ENCODE measurements at regions not wholly inside any gene's neighbourhood (a gene's known extent, or its start where the extent isn't known, plus 50 kb on each side); places are given as distances from the start of the nearest gene placed in this dataset.

DNA sequence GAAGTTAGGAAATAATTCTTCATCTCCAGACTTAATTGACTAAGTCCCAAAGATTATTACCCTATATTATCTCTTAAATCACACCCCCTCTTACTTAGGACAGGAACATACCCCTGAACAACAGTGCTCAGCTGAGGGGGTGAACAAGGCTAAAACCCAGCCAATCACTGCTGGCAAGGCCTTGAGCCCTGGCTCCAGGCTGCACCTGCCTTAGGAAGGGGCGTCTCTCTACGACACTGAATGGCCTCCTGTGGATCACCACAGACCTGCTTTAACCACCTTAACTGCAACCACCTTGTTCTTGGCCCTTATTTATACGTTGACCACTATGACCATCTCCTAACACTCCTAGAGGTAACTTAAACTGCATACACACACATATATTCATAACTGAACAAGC, 267.4 kb upstream of the THBS1 start:
- no peak overlapping the region for H4K91ac ChIP-seq (ENCODE audit: low read depth, low read length)
- no peak overlapping the region for H3K27ac ChIP-seq (ENCODE audit: low read depth, low read length)
- H2BK5ac ChIP-seq (ENCODE audit: low read depth, low read length, poor library complexity) = no peak overlapping the region
- H3K79me2 ChIP-seq (ENCODE audit: control insufficient read depth, insufficient read depth, low read length, poor library complexity) = no peaks in the 10 kb centered on the region
- no peaks in the 10 kb centered on the region for H3K4me1 ChIP-seq (ENCODE audit: control insufficient read depth in 1 of 2, insufficient read depth in 2 of 2, low read length in 2 of 2)
- no peak for DNase-seq
- H2AFZ ChIP-seq (ENCODE audit: insufficient read depth, low read length, poor library complexity) = no peak overlapping the region
- no peak overlapping the region for H3K9ac ChIP-seq (ENCODE audit: low read length)
- H3K9me3 ChIP-seq (ENCODE audit: insufficient read depth, low read depth, low read length) = no peaks in the 10 kb centered on the region
- H4K12ac ChIP-seq (ENCODE audit: low read depth, low read length) = no peak overlapping the region
- no peaks in the 10 kb centered on the region for H3K27me3 ChIP-seq (ENCODE audit: insufficient read depth, low read length)
- H3K23ac ChIP-seq (ENCODE audit: low read length) = no peak overlapping the region
- H3K4me3 ChIP-seq (ENCODE audit: low read depth, low read length) = no peak overlapping the region
- no peaks in the 10 kb centered on the region for H3K36me3 ChIP-seq (ENCODE audit: control insufficient read depth in 1 of 2, insufficient read depth in 2 of 2, low read length in 2 of 2)
- H2BK12ac ChIP-seq (ENCODE audit: low read length) = no peak overlapping the region
- no peak overlapping the region for H2AK5ac ChIP-seq (ENCODE audit: low read length)
- H4K8ac ChIP-seq (ENCODE audit: low read depth, low read length) = no peak overlapping the region
- H3K4ac ChIP-seq (ENCODE audit: low read depth, low read length) = no peak overlapping the region
- no peak overlapping the region for H2BK120ac ChIP-seq (ENCODE audit: insufficient read depth, low read length, poor library complexity)
- no peak overlapping the region for H3K18ac ChIP-seq (ENCODE audit: low read length)
- H3K4me2 ChIP-seq (ENCODE audit: low read length) = no peak overlapping the region
- H3K79me1 ChIP-seq (ENCODE audit: low read length) = no peaks in the 10 kb centered on the region
- no CpG with 5 or more reads among the region's 3 CpGs for WGBS (ENCODE audit: extremely low coverage, insufficient coverage, insufficient read length)
- H3K14ac ChIP-seq (ENCODE audit: low read length) = no peak overlapping the region

DNA sequence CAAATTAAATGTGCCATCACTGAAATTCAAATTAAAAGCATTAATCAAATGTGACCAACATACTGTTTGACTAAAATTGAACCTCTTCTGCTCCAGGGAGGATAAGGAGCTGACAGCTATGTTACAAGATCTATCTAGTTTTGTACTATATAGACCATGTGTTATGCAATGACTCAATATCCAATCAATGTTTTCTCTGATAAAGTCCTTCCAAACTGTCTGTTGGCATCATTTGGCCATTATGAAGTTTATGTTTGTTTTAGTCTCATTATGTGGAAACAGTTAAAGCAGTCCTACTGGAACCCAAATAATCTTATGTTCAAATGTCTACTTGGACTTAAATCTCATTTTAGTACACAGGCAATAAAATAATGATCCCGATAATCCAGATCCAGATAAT, 267.0 kb upstream of the THBS1 start:
- H3K14ac ChIP-seq (ENCODE audit: low read length) = no peak overlapping the region
- no CpG with 5 or more reads among the region's 1 CpG for WGBS (ENCODE audit: extremely low coverage, insufficient coverage, insufficient read length)

DNA sequence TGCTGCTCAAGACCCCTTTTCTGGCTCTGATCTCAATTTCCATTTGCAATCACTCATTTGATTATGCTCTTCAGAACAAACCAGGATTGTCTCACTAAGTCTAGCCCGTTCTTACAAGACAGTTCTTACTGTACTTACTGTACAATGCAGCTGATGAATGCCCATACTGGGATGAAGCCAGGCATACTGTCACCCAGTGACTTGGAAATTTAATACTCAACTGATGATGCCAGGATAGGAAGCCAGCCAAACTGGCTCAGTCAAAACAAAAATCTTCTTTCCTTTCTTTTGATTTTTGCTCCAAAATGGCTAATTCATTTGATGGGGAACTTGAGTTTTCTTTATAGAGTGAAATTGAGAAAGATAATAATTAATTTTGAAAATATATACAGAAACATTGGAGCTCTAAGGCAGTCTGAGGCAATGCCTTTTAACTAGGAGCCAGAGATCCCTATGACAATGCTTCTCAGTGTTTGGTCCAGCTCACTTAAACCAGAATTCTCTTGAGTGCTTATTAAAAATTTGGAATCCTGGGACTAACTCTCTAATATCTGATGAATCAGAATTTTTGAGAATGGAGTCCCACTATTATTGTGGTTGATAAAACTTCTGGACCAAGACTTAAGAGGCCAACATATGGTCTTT, 265.6 kb upstream of the THBS1 start:
- Histone ChIP-seq H3K79me2 (ENCODE audit: control insufficient read depth, insufficient read depth, low read length, poor library complexity) (no peaks in the 10 kb centered on the region), H2BK12ac (ENCODE audit: low read length) (no peak overlapping the region), H3K9me3 (ENCODE audit: insufficient read depth, low read depth, low read length) (no peaks in the 10 kb centered on the region), H3K9ac (ENCODE audit: low read length) (no peak overlapping the region), H3K18ac (ENCODE audit: low read length) (no peak overlapping the region), H2AFZ (ENCODE audit: insufficient read depth, low read length, poor library complexity) (no peak overlapping the region), H3K27ac (ENCODE audit: low read depth, low read length) (no peak overlapping the region), H3K79me1 (ENCODE audit: low read length) (no peaks in the 10 kb centered on the region), H2AK5ac (ENCODE audit: low read length) (no peak overlapping the region), H3K23ac (ENCODE audit: low read length) (no peak overlapping the region), H4K8ac (ENCODE audit: low read depth, low read length) (no peak overlapping the region), H4K12ac (ENCODE audit: low read depth, low read length) (no peak overlapping the region), H3K14ac (ENCODE audit: low read length) (no peak overlapping the region), H2BK120ac (ENCODE audit: insufficient read depth, low read length, poor library complexity) (no peak overlapping the region), H4K91ac (ENCODE audit: low read depth, low read length) (no peak overlapping the region), H3K4me2 (ENCODE audit: low read length) (no peak overlapping the region), H3K4me1 (ENCODE audit: control insufficient read depth in 1 of 2, insufficient read depth in 2 of 2, low read length in 2 of 2) (no peaks in the 10 kb centered on the region), H3K27me3 (ENCODE audit: insufficient read depth, low read length) (no peaks in the 10 kb centered on the region), H2BK5ac (ENCODE audit: low read depth, low read length, poor library complexity) (no peak overlapping the region), H3K4me3 (ENCODE audit: low read depth, low read length) (no peak overlapping the region), H3K4ac (ENCODE audit: low read depth, low read length) (no peak overlapping the region), H3K36me3 (ENCODE audit: control insufficient read depth in 1 of 2, insufficient read depth in 2 of 2, low read length in 2 of 2) (no peaks in the 10 kb centered on the region)
- DNase-seq = no peak
- no CpG with 5 or more reads among the region's 1 CpG for WGBS (ENCODE audit: extremely low coverage, insufficient coverage, insufficient read length)

More for the DNA sequence above, 267.0 kb upstream of the THBS1 start:
- no peak overlapping the region for H3K4me3 ChIP-seq (ENCODE audit: low read depth, low read length)
- no peaks in the 10 kb centered on the region for H3K79me2 ChIP-seq (ENCODE audit: control insufficient read depth, insufficient read depth, low read length, poor library complexity)
- no peak overlapping the region for H4K91ac ChIP-seq (ENCODE audit: low read depth, low read length)
- no peak overlapping the region for H2BK120ac ChIP-seq (ENCODE audit: insufficient read depth, low read length, poor library complexity)
- DNase-seq = no peak
- no peak overlapping the region for H3K23ac ChIP-seq (ENCODE audit: low read length)
- H3K18ac ChIP-seq (ENCODE audit: low read length) = no peak overlapping the region
- no peak overlapping the region for H4K12ac ChIP-seq (ENCODE audit: low read depth, low read length)
- H3K9me3 ChIP-seq (ENCODE audit: insufficient read depth, low read depth, low read length) = no peaks in the 10 kb centered on the region
- no peak overlapping the region for H3K9ac ChIP-seq (ENCODE audit: low read length)
- H2AK5ac ChIP-seq (ENCODE audit: low read length) = no peak overlapping the region
- no peaks in the 10 kb centered on the region for H3K79me1 ChIP-seq (ENCODE audit: low read length)
- H3K36me3 ChIP-seq (ENCODE audit: control insufficient read depth in 1 of 2, insufficient read depth in 2 of 2, low read length in 2 of 2) = no peaks in the 10 kb centered on the region
- H2BK5ac ChIP-seq (ENCODE audit: low read depth, low read length, poor library complexity) = no peak overlapping the region
- no peak overlapping the region for H2AFZ ChIP-seq (ENCODE audit: insufficient read depth, low read length, poor library complexity)
- H2BK12ac ChIP-seq (ENCODE audit: low read length) = no peak overlapping the region
- H3K27ac ChIP-seq (ENCODE audit: low read depth, low read length) = no peak overlapping the region
- no peak overlapping the region for H4K8ac ChIP-seq (ENCODE audit: low read depth, low read length)
- H3K4ac ChIP-seq (ENCODE audit: low read depth, low read length) = no peak overlapping the region
- H3K4me1 ChIP-seq (ENCODE audit: control insufficient read depth in 1 of 2, insufficient read depth in 2 of 2, low read length in 2 of 2) = no peaks in the 10 kb centered on the region
- H3K4me2 ChIP-seq (ENCODE audit: low read length) = no peak overlapping the region
- H3K27me3 ChIP-seq (ENCODE audit: insufficient read depth, low read length) = no peaks in the 10 kb centered on the region

DNA sequence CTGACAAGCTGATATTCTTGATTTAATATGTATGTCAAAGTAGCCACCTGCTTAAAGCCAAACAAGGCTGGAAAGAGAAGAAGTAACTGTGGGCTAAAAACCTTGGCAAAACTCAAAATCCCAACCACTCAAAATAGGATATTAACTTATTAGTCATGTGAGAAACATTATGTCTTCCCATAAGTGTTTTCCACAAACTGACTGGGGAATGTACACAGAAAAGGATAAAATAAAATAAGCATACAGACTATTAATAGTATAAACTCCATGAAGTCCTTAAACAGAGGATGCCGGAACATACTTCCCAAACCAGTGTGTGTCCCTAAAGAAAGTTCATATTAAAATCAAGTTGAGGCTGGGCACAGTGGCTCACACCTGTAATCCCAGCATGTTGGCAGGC, 263.7 kb upstream of the THBS1 start:
- Histone ChIP-seq H2BK5ac (ENCODE audit: low read depth, low read length, poor library complexity) (no peak overlapping the region), H3K18ac (ENCODE audit: low read length) (no peak overlapping the region), H2BK120ac (ENCODE audit: insufficient read depth, low read length, poor library complexity) (no peak overlapping the region), H4K8ac (ENCODE audit: low read depth, low read length) (no peak overlapping the region), H2BK12ac (ENCODE audit: low read length) (no peak overlapping the region), H3K79me1 (ENCODE audit: low read length) (no peaks in the 10 kb centered on the region), H4K91ac (ENCODE audit: low read depth, low read length) (no peak overlapping the region), H3K4ac (ENCODE audit: low read depth, low read length) (no peak overlapping the region), H3K4me1 (ENCODE audit: control insufficient read depth in 1 of 2, insufficient read depth in 2 of 2, low read length in 2 of 2) (peaks cover 0 to 2% of the 10 kb centered on the region in 2 experiments), H3K79me2 (ENCODE audit: control insufficient read depth, insufficient read depth, low read length, poor library complexity) (no peaks in the 10 kb centered on the region), H3K23ac (ENCODE audit: low read length) (no peak overlapping the region), H4K12ac (ENCODE audit: low read depth, low read length) (no peak overlapping the region), H3K36me3 (ENCODE audit: control insufficient read depth in 1 of 2, insufficient read depth in 2 of 2, low read length in 2 of 2) (no peaks in the 10 kb centered on the region), H2AK5ac (ENCODE audit: low read length) (no peak overlapping the region), H3K4me3 (ENCODE audit: low read depth, low read length) (no peak overlapping the region), H2AFZ (ENCODE audit: insufficient read depth, low read length, poor library complexity) (no peak overlapping the region), H3K27ac (ENCODE audit: low read depth, low read length) (no peak overlapping the region), H3K9ac (ENCODE audit: low read length) (no peak overlapping the region), H3K14ac (ENCODE audit: low read length) (no peak overlapping the region), H3K27me3 (ENCODE audit: insufficient read depth, low read length) (no peaks in the 10 kb centered on the region), H3K4me2 (ENCODE audit: low read length) (no peak overlapping the region), H3K9me3 (ENCODE audit: insufficient read depth, low read depth, low read length) (no peaks in the 10 kb centered on the region)
- no CpG with 5 or more reads among the region's 1 CpG for WGBS (ENCODE audit: extremely low coverage, insufficient coverage, insufficient read length)
- no peak for DNase-seq

Data from trophoblast cell (in vitro differentiated cells and primary cell).